ENCODE measurements at regions not wholly inside any gene's neighbourhood (a gene's known extent, or its start where the extent isn't known, plus 50 kb on each side); places are given as distances from the start of the nearest gene placed in this dataset.

GRCh38 chr5:143992496-143992895 is 178.0 kb downstream of the YIPF5 start:
- Histone ChIP-seq H3K27me3 (no peaks in the 10 kb centered on the region), H3K4me3 (no peak overlapping the region), H3K9me3 (replicated peaks in 1 of 3) (no peaks in the 10 kb centered on the region), H3K4me1 (replicated peaks in 1 of 2) (no peaks in the 10 kb centered on the region), H3K36me3 (replicated peaks in 1 of 2) (no peaks in the 10 kb centered on the region), H3K27ac (no peak overlapping the region)
- WGBS, 4 donors: 71 to 92% (median 81%) methylated on average over 1 of the region's 1 CpG
- DNase-seq: no peak
- TF ChIP-seq POLR2A (IDR thresholded peaks at IDR 0.05): no peak
- TF ChIP-seq CTCF (IDR thresholded peaks at IDR 0.05): no peak
- intact Hi-C loops (cut with DNase I): no loop called here

- no peaks in the 10 kb centered on the region for H3K27me3 ChIP-seq
- no peaks in the 10 kb centered on the region for H3K4me1 ChIP-seq (replicated peaks in 1 of 2)
- H3K4me3 ChIP-seq: no peak overlapping the region
- TF ChIP-seq CTCF (IDR thresholded peaks at IDR 0.05) (no peak), POLR2A (IDR thresholded peaks at IDR 0.05) (no peak)
- H3K27ac ChIP-seq: no peak overlapping the region
- H3K36me3 ChIP-seq (replicated peaks in 1 of 2): no peaks in the 10 kb centered on the region
- H3K9me3 ChIP-seq (replicated peaks in 1 of 3): no peaks in the 10 kb centered on the region
- intact Hi-C loops (cut with DNase I): no loop called here
- DNase-seq: no peak
These were observed 167.6 kb downstream of the YIPF5 start for GRCh38 chr5:144002876-144003275.

- TF ChIP-seq POLR2A (IDR thresholded peaks at IDR 0.05): no peak
- TF ChIP-seq CTCF (IDR thresholded peaks at IDR 0.05): no peak
- no peak overlapping the region for H3K4me3 ChIP-seq
- DNase-seq: no peak
- WGBS, 4 donors: 65 to 69% (median 66%) methylated on average over 3 of the region's 3 CpGs
- H3K9me3 ChIP-seq (replicated peaks in 1 of 3): no peaks in the 10 kb centered on the region
- H3K27ac ChIP-seq: no peak overlapping the region
- H3K27me3 ChIP-seq: no peaks in the 10 kb centered on the region
- no peaks in the 10 kb centered on the region for H3K4me1 ChIP-seq (replicated peaks in 1 of 2)
- intact Hi-C loops (cut with DNase I): no loop called here
- no peaks in the 10 kb centered on the region for H3K36me3 ChIP-seq (replicated peaks in 1 of 2)
These were observed 166.8 kb downstream of the YIPF5 start for GRCh38 chr5:144003636-144004035.

GRCh38 chr5:144004146-144004545 is 166.3 kb downstream of the YIPF5 start:
- no peak for DNase-seq
- intact Hi-C loops (cut with DNase I): no loop called here
- H3K9me3 ChIP-seq (replicated peaks in 1 of 3): no peaks in the 10 kb centered on the region
- H3K27me3 ChIP-seq: no peaks in the 10 kb centered on the region
- no peaks in the 10 kb centered on the region for H3K36me3 ChIP-seq (replicated peaks in 1 of 2)
- H3K4me1 ChIP-seq (replicated peaks in 1 of 2): no peaks in the 10 kb centered on the region
- H3K27ac ChIP-seq: no peak overlapping the region
- TF ChIP-seq CTCF (IDR thresholded peaks at IDR 0.05) (no peak), POLR2A (IDR thresholded peaks at IDR 0.05) (no peak)
- 18 to 51% (median 41%) methylated on average over 1 of the region's 1 CpG for whole genome bisulfite sequencing, 4 donors
- no peak overlapping the region for H3K4me3 ChIP-seq
